ENCODE measurements at regions not wholly inside any gene's neighbourhood (a gene's known extent, or its start where the extent isn't known, plus 50 kb on each side); places are given as distances from the start of the nearest gene placed in this dataset.

- Histone ChIP-seq H3K9me3 (no peaks in the 10 kb centered on the region), H3K4me3 (no peak overlapping the region), H3K4me1 (no peaks in the 10 kb centered on the region), H3K27me3 (ENCODE audit: low read depth) (no peaks in the 10 kb centered on the region), H3K36me3 (replicated peaks) (no peaks in the 10 kb centered on the region)
- no peak for DNase-seq (ENCODE audit: low spot score in 2 of 2)
- in situ Hi-C loops (cut with MboI; ENCODE audit: low sequenced_read_pairs), result no loop called here
Measured at GRCh38 chr1:67960766-67961165, 89.7 kb downstream of the DIRAS3 start.

- no peak for DNase-seq (ENCODE audit: low spot score in 2 of 2)
Measured at GRCh38 chr1:67958472-67958871, 92.0 kb downstream of the DIRAS3 start.

GRCh38 chr1:67957066-67957465 lies 93.4 kb downstream of the DIRAS3 start:
- Histone ChIP-seq H3K4me3 (no peak overlapping the region), H3K36me3 (replicated peaks) (no peaks in the 10 kb centered on the region), H3K27me3 (ENCODE audit: low read depth) (no peaks in the 10 kb centered on the region), H3K9me3 (no peaks in the 10 kb centered on the region), H3K4me1 (no peaks in the 10 kb centered on the region)
- no peak for DNase-seq (ENCODE audit: low spot score in 2 of 2)
- in situ Hi-C loops (cut with MboI; ENCODE audit: low sequenced_read_pairs), result no loop called here

More at GRCh38 chr1:67958472-67958871, 92.0 kb downstream of the DIRAS3 start:
- Histone ChIP-seq H3K9me3 (no peaks in the 10 kb centered on the region), H3K4me3 (no peak overlapping the region), H3K27me3 (ENCODE audit: low read depth) (no peaks in the 10 kb centered on the region), H3K36me3 (replicated peaks) (no peaks in the 10 kb centered on the region), H3K4me1 (no peaks in the 10 kb centered on the region)
- in situ Hi-C loops (cut with MboI; ENCODE audit: low sequenced_read_pairs), result no loop called here

GRCh38 chr1:67956116-67956515 lies 94.3 kb downstream of the DIRAS3 start:
- Histone ChIP-seq H3K4me1 (no peaks in the 10 kb centered on the region), H3K27me3 (ENCODE audit: low read depth) (no peaks in the 10 kb centered on the region), H3K36me3 (replicated peaks) (no peaks in the 10 kb centered on the region), H3K9me3 (no peaks in the 10 kb centered on the region), H3K4me3 (no peak overlapping the region)
- in situ Hi-C loops (cut with MboI; ENCODE audit: low sequenced_read_pairs), result no loop called here
- no peak for DNase-seq (ENCODE audit: low spot score in 2 of 2)

GRCh38 chr1:67955591-67955990 lies 94.8 kb downstream of the DIRAS3 start:
- no peaks in the 10 kb centered on the region for H3K9me3 ChIP-seq
- in situ Hi-C loops (cut with MboI; ENCODE audit: low sequenced_read_pairs), result no loop called here
- no peaks in the 10 kb centered on the region for H3K4me1 ChIP-seq
- H3K36me3 ChIP-seq (replicated peaks), result no peaks in the 10 kb centered on the region
- no peak overlapping the region for H3K4me3 ChIP-seq
- no peak for DNase-seq (ENCODE audit: low spot score in 2 of 2)
- no peaks in the 10 kb centered on the region for H3K27me3 ChIP-seq (ENCODE audit: low read depth)

GRCh38 chr1:67953301-67953700 lies 97.1 kb downstream of the DIRAS3 start:
- H3K9me3 ChIP-seq, result no peaks in the 10 kb centered on the region
- no peak for DNase-seq (ENCODE audit: low spot score in 2 of 2)
- in situ Hi-C loops (cut with MboI; ENCODE audit: low sequenced_read_pairs), result no loop called here
- H3K36me3 ChIP-seq (replicated peaks), result no peaks in the 10 kb centered on the region
- no peak overlapping the region for H3K4me3 ChIP-seq
- no peaks in the 10 kb centered on the region for H3K4me1 ChIP-seq
- peaks cover 2% of the 10 kb centered on the region; the same call in 1 of the 2 replicates for H3K27me3 ChIP-seq (ENCODE audit: low read depth)

GRCh38 chr1:67952071-67952470 lies 98.4 kb downstream of the DIRAS3 start:
- DNase-seq (ENCODE audit: low spot score in 2 of 2), result no peak
- in situ Hi-C loops (cut with MboI; ENCODE audit: low sequenced_read_pairs), result no loop called here
- H3K9me3 ChIP-seq, result no peaks in the 10 kb centered on the region
- no peaks in the 10 kb centered on the region for H3K4me1 ChIP-seq
- peaks cover 2% of the 10 kb centered on the region for H3K27me3 ChIP-seq (ENCODE audit: low read depth)
- no peaks in the 10 kb centered on the region for H3K36me3 ChIP-seq (replicated peaks)
- no peak overlapping the region for H3K4me3 ChIP-seq

- in situ Hi-C loops (cut with MboI; ENCODE audit: low sequenced_read_pairs), result no loop called here
- Histone ChIP-seq H3K9me3 (no peaks in the 10 kb centered on the region), H3K36me3 (replicated peaks) (no peaks in the 10 kb centered on the region), H3K4me1 (no peaks in the 10 kb centered on the region), H3K4me3 (no peak overlapping the region), H3K27me3 (ENCODE audit: low read depth) (peaks cover 2% of the 10 kb centered on the region)
- no peak for DNase-seq (ENCODE audit: low spot score in 2 of 2)
Measured at GRCh38 chr1:67951014-67951413, 99.4 kb downstream of the DIRAS3 start.

- in situ Hi-C loops (cut with MboI; ENCODE audit: low sequenced_read_pairs), result no loop called here
- H3K4me1 ChIP-seq, result no peaks in the 10 kb centered on the region
- no peaks in the 10 kb centered on the region for H3K9me3 ChIP-seq
- H3K4me3 ChIP-seq, result no peak overlapping the region
- peaks cover 2% of the 10 kb centered on the region for H3K27me3 ChIP-seq (ENCODE audit: low read depth)
- no peaks in the 10 kb centered on the region for H3K36me3 ChIP-seq (replicated peaks)
- no peak for DNase-seq (ENCODE audit: low spot score in 2 of 2)
Measured at GRCh38 chr1:67948151-67949080, 102.0 kb downstream of the DIRAS3 start.

- no peaks in the 10 kb centered on the region for H3K36me3 ChIP-seq (replicated peaks)
- in situ Hi-C loops (cut with MboI; ENCODE audit: low sequenced_read_pairs), result no loop called here
- H3K4me1 ChIP-seq, result no peaks in the 10 kb centered on the region
- H3K4me3 ChIP-seq, result no peak overlapping the region
- no peaks in the 10 kb centered on the region for H3K9me3 ChIP-seq
- DNase-seq (ENCODE audit: low spot score in 2 of 2), result no peak
- peaks cover 2% of the 10 kb centered on the region for H3K27me3 ChIP-seq (ENCODE audit: low read depth)
Measured at GRCh38 chr1:67947114-67947513, 103.3 kb downstream of the DIRAS3 start.

GRCh38 chr1:67945733-67946374 lies 104.6 kb downstream of the DIRAS3 start:
- Histone ChIP-seq H3K9me3 (no peaks in the 10 kb centered on the region), H3K27me3 (ENCODE audit: low read depth) (peaks cover 2% of the 10 kb centered on the region), H3K4me3 (no peak overlapping the region), H3K36me3 (replicated peaks) (no peaks in the 10 kb centered on the region), H3K4me1 (no peaks in the 10 kb centered on the region)
- no peak for DNase-seq (ENCODE audit: low spot score in 2 of 2)
- in situ Hi-C loops (cut with MboI; ENCODE audit: low sequenced_read_pairs), result no loop called here

- Histone ChIP-seq H3K36me3 (replicated peaks) (no peaks in the 10 kb centered on the region), H3K4me3 (no peak overlapping the region), H3K9me3 (no peaks in the 10 kb centered on the region), H3K4me1 (no peaks in the 10 kb centered on the region), H3K27me3 (ENCODE audit: low read depth) (no peaks in the 10 kb centered on the region; the same call in 1 of the 2 replicates)
- DNase-seq (ENCODE audit: low spot score in 2 of 2), result no peak
- in situ Hi-C loops (cut with MboI; ENCODE audit: low sequenced_read_pairs), result no loop called here
Measured at GRCh38 chr1:67942274-67942673, 108.2 kb downstream of the DIRAS3 start.

GRCh38 chr1:67941746-67942145 lies 108.5 kb upstream of the GNG12 start:
- no peak for DNase-seq (ENCODE audit: low spot score in 2 of 2)
- Histone ChIP-seq H3K36me3 (replicated peaks) (no peaks in the 10 kb centered on the region), H3K4me3 (no peak overlapping the region), H3K27me3 (ENCODE audit: low read depth) (no peaks in the 10 kb centered on the region), H3K4me1 (no peaks in the 10 kb centered on the region), H3K9me3 (no peaks in the 10 kb centered on the region)
- in situ Hi-C loops (cut with MboI; ENCODE audit: low sequenced_read_pairs), result no loop called here

GRCh38 chr1:67941155-67941554 lies 107.9 kb upstream of the GNG12 start:
- DNase-seq (ENCODE audit: low spot score in 2 of 2), result no peak
- no peaks in the 10 kb centered on the region for H3K4me1 ChIP-seq
- no peak overlapping the region for H3K4me3 ChIP-seq
- H3K36me3 ChIP-seq (replicated peaks), result no peaks in the 10 kb centered on the region
- no peaks in the 10 kb centered on the region for H3K27me3 ChIP-seq (ENCODE audit: low read depth)
- in situ Hi-C loops (cut with MboI; ENCODE audit: low sequenced_read_pairs), result no loop called here
- H3K9me3 ChIP-seq, result no peaks in the 10 kb centered on the region

Measured in HAP-1 (cell line).